ENCODE measurements at regions not wholly inside any gene's neighbourhood (a gene's known extent, or its start where the extent isn't known, plus 50 kb on each side); places are given as distances from the start of the nearest gene placed in this dataset.

DNA sequence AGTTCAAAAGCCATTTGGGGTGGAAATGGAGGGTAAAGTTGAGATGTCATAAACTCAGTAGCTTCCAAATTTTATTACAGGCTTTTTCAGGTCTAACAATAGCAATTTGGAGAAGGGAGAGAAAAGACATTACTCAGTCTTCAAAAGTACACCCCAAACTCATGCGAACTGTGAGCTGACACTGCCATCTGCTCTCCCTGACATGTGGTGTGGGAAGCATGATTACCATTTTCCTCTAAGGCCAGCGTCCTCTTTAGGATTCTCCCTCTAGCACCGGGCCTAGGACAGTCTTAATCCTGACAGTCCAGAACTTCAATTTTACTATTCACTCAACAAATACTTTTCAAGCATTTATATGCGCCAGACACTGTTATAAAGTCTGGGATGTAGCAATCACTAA lies 536.0 kb upstream of the JARID2 start:
- Histone ChIP-seq H3K4me1 (ENCODE audit: insufficient read depth, low read length) (peaks cover 19% of the 10 kb centered on the region), H3K27ac (ENCODE audit: low read depth, low read length) (no peak overlapping the region), H3K27me3 (ENCODE audit: insufficient read depth, low read length) (no peaks in the 10 kb centered on the region), H3K9me3 (ENCODE audit: control insufficient read depth in 1 of 2, low read length in 2 of 2) (no peaks in the 10 kb centered on the region), H3K36me3 (ENCODE audit: insufficient read depth, low read length) (no peaks in the 10 kb centered on the region), H3K4me3 (ENCODE audit: low read length in 2 of 2) (no peak overlapping the region)
- ChIA-PET POLR2A (ENCODE audit: partially characterized antibody) (interaction anchor here (1.2 kb wide), 1 partner anchor 29 kb away, joined by 3 read pairs; no protein-coding TSS in a partner anchor), CTCF (ENCODE audit: partially characterized antibody) (interaction anchor here (1.0 to 3.1 kb wide), 3 partner anchors 8 to 499 kb away, joined by 3 to 30 read pairs (median 4); no protein-coding TSS in a partner anchor)
- intact Hi-C loops (cut with micrococcal nuclease) = loop anchor here (5.0 kb wide), 1 partner anchor 782 kb away; no protein-coding TSS in a partner anchor
- peaks cover 0 to 2% of the 10 kb centered on the region in 2 donors for H3K27me3 Mint-ChIP-seq
- H3K4me1 Mint-ChIP-seq = peaks cover 4 to 17% (median 8%) of the 10 kb centered on the region in 4 donors
- H3K36me3 Mint-ChIP-seq = no peaks in the 10 kb centered on the region
- DNase-seq = no peak
- peaks cover 0 to 3% (median 0%) of the 10 kb centered on the region in 8 donors for H3K9me3 Mint-ChIP-seq
- H3K4me3 Mint-ChIP-seq = no peak overlapping the region
- no peak overlapping the region for H3K27ac Mint-ChIP-seq

DNA sequence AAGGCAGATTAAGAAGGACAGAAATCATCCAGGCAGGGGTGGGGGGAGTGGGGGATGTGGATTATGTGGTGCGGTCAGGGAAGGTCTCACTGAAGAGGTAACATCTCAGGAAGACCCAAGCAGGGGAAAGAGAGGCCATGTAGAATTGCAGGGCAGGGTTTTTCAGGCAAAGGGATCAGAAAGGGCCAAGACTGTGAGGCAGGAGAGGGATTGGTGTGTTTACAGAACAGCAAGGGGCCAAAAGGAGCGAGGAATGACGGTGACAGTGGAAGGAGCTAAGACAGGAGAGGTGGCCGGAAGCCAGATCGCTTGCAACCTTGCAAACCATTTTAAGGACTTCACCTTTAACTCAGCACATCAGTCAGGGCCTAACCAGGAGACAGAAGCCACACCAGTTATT lies 535.4 kb upstream of the JARID2 start:
- H3K9me3 Mint-ChIP-seq = peaks cover 0 to 3% (median 0%) of the 10 kb centered on the region in 8 donors
- H3K27me3 Mint-ChIP-seq = peaks cover 0 to 2% of the 10 kb centered on the region in 2 donors
- H3K27ac Mint-ChIP-seq = peak overlapping the region in 1 of 7 donors; percentile 27
- H3K4me1 ChIP-seq (ENCODE audit: insufficient read depth, low read length) = peaks cover 17% of the 10 kb centered on the region
- H3K4me1 Mint-ChIP-seq = peaks cover 4 to 17% (median 8%) of the 10 kb centered on the region in 4 donors
- H3K27me3 ChIP-seq (ENCODE audit: insufficient read depth, low read length) = no peaks in the 10 kb centered on the region
- H3K36me3 ChIP-seq (ENCODE audit: insufficient read depth, low read length) = no peaks in the 10 kb centered on the region
- DNase-seq = no peak
- H3K27ac ChIP-seq (ENCODE audit: low read depth, low read length) = no peak overlapping the region
- no peaks in the 10 kb centered on the region for H3K9me3 ChIP-seq (ENCODE audit: control insufficient read depth in 1 of 2, low read length in 2 of 2)
- ChIA-PET CTCF (ENCODE audit: partially characterized antibody) (interaction anchor here (0.7 to 3.1 kb wide), 12 partner anchors 12 to 499 kb away, joined by 3 to 30 read pairs (median 4); no protein-coding TSS in a partner anchor), POLR2A (ENCODE audit: partially characterized antibody) (interaction anchor here (1.2 kb wide), 1 partner anchor 30 kb away, joined by 3 read pairs; no protein-coding TSS in a partner anchor)
- no peak overlapping the region for H3K4me3 ChIP-seq (ENCODE audit: low read length in 2 of 2)
- H3K4me3 Mint-ChIP-seq = no peak overlapping the region
- H3K36me3 Mint-ChIP-seq = no peaks in the 10 kb centered on the region
- intact Hi-C loops (cut with micrococcal nuclease) = loop anchor here (5.0 kb wide), 1 partner anchor 782 kb away; no protein-coding TSS in a partner anchor

DNA sequence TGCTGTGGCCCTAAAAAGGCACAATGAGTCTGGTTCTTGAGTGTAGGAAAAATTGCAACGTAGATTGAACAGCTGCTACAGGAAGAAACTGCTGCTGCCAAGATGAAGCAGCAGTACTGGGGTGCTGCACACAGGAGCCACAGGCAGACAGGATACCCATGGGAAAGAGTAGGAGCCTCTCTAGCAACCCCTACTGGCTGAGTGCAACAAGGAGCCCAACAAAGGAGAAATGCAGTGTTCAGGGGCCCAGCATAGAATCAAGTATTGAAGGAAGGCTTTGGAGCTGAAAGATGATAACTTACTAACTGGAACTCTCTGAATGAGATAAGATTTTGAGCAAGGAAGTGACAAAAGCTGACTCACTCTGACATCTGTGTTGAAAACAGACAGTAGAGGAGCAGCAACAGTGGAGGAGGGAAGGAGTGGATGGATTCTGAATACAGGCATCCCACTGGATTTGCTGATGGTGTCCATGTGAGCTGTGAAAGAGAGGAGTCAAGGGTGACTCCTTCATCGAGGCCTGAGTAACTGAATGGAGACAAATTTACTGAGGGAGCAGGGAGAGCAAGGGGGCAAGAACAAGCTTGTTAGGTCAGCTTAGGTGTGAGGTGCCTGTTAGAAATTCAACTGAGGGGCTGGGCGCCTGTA lies 534.7 kb upstream of the JARID2 start:
- peak in 4 of 5 donors; percentile 30 to 54 (median 40) for DNase-seq
- Mint-ChIP-seq H3K4me3 (no peak overlapping the region), H3K27ac (peak overlapping the region in 3 of 7 donors; percentile 4 to 86 (median 57)), H3K9me3 (peaks cover 0 to 3% (median 0%) of the 10 kb centered on the region in 8 donors), H3K27me3 (peaks cover 0 to 2% of the 10 kb centered on the region in 2 donors), H3K4me1 (peaks cover 4 to 19% (median 9%) of the 10 kb centered on the region in 4 donors), H3K36me3 (no peaks in the 10 kb centered on the region)
- Histone ChIP-seq H3K27ac (ENCODE audit: low read depth, low read length) (no peak overlapping the region), H3K9me3 (ENCODE audit: control insufficient read depth in 1 of 2, low read length in 2 of 2) (no peaks in the 10 kb centered on the region), H3K36me3 (ENCODE audit: insufficient read depth, low read length) (no peaks in the 10 kb centered on the region), H3K4me1 (ENCODE audit: insufficient read depth, low read length) (peaks cover 12% of the 10 kb centered on the region), H3K4me3 (ENCODE audit: low read length in 2 of 2) (no peak overlapping the region), H3K27me3 (ENCODE audit: insufficient read depth, low read length) (no peaks in the 10 kb centered on the region)
- intact Hi-C loops (cut with micrococcal nuclease) = loop anchor here (5.0 kb wide), 1 partner anchor 781 kb away; no protein-coding TSS in a partner anchor
- ChIA-PET POLR2A (ENCODE audit: partially characterized antibody) (no interaction called here), CTCF (ENCODE audit: partially characterized antibody) (interaction anchor here (0.7 to 3.1 kb wide), 12 partner anchors 13 to 500 kb away, joined by 3 to 30 read pairs (median 4); no protein-coding TSS in a partner anchor)

DNA sequence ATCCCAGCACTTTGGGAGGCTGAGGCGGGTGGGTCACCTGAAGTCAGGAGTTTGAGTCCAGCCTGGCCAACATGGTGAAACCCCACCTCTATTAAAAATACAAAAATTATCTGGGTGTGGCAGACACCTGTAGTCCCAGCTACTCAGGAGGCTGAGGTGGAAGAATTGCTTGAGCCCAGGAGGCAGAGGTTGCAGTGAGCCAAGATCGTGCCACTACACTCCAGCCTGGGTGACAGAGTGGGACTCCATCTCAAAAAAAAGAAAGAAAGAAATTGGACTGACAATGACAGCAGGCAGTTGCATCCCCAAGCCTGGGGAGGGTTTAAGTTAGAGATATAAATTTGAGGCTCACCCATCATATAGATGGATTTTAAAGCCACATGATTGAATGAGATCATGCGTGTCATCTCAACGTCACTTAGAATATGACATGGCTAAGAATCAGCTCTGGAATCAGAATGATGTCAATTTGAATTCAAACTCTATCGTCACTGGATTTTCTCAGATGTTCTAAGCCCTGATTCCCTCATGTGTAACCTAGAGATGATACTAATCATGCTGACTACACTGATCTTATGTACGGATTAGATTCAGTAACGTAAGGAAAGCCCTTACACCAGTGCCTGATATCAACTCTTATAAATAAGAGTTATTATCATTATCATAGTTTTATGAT lies 534.0 kb upstream of the JARID2 start:
- no peak overlapping the region for H3K4me3 ChIP-seq (ENCODE audit: low read length in 2 of 2)
- ChIA-PET POLR2A (ENCODE audit: partially characterized antibody) (no interaction called here), CTCF (ENCODE audit: partially characterized antibody) (interaction anchor here (1.3 to 3.1 kb wide), 9 partner anchors 13 to 501 kb away, joined by 3 to 30 read pairs (median 4); no protein-coding TSS in a partner anchor)
- Mint-ChIP-seq H3K27ac (no peak overlapping the region), H3K36me3 (no peaks in the 10 kb centered on the region), H3K4me1 (peaks cover 8 to 15% (median 10%) of the 10 kb centered on the region in 4 donors), H3K27me3 (no peaks in the 10 kb centered on the region), H3K9me3 (peaks cover 0 to 3% (median 0%) of the 10 kb centered on the region in 8 donors), H3K4me3 (no peak overlapping the region)
- no peak for DNase-seq
- peaks cover 13% of the 10 kb centered on the region for H3K4me1 ChIP-seq (ENCODE audit: insufficient read depth, low read length)
- no peak overlapping the region for H3K27ac ChIP-seq (ENCODE audit: low read depth, low read length)
- H3K27me3 ChIP-seq (ENCODE audit: insufficient read depth, low read length) = no peaks in the 10 kb centered on the region
- intact Hi-C loops (cut with micrococcal nuclease) = loop anchor here (5.0 kb wide), 1 partner anchor 780 kb away; no protein-coding TSS in a partner anchor
- H3K9me3 ChIP-seq (ENCODE audit: control insufficient read depth in 1 of 2, low read length in 2 of 2) = no peaks in the 10 kb centered on the region
- H3K36me3 ChIP-seq (ENCODE audit: insufficient read depth, low read length) = no peaks in the 10 kb centered on the region

DNA sequence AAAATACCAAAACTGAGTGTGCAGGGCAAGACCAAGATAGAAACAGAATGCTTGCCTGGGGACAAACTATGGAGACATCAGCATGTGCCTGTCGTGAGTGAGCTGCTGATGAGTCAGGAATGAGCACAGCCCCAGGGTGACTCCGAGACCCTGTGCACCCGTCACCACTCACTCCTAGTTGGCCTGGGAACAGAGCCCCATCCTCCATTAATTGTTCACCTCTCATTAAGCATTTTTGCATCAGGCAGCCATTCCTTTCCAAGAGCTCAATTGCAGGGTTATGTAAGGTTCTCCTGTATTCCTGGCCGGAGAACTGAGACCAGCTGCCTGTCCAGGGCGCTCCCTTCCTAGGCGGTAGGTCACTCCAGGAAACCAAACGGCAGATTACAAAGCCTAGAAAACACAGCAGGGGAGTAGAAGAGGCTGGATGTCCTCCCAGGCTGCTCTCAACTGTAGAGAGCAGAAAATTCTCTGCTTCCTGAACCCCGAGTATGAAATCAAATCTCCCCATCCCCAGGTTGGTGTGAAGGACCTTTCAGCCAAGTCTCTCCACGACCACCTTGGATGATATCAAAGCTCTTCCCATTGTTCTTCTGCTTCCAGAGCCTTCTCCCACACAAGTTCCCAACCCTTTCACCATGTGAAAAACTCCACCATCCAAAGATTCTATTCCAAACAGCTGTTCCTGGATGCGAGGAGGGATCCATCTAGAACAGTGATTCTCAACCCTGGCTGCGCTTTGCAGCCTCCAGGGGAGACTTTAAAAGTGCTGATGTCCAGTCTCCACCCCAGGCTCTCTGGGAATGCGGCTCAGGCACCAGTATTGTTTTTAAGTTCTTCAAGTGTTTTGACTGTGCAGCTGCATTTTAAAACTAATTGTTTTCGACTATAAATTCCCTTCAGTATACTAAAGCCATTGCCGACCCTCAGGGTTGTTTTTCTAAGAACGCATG lies 532.6 kb upstream of the JARID2 start:
- ChIA-PET POLR2A (ENCODE audit: partially characterized antibody) (no interaction called here), CTCF (ENCODE audit: partially characterized antibody) (no interaction called here)
- no peaks in the 10 kb centered on the region for H3K36me3 Mint-ChIP-seq
- H3K4me3 Mint-ChIP-seq = no peak overlapping the region
- H3K9me3 Mint-ChIP-seq = peaks cover 0 to 3% (median 0%) of the 10 kb centered on the region in 8 donors
- Histone ChIP-seq H3K9me3 (ENCODE audit: control insufficient read depth in 1 of 2, low read length in 2 of 2) (no peaks in the 10 kb centered on the region), H3K36me3 (ENCODE audit: insufficient read depth, low read length) (no peaks in the 10 kb centered on the region), H3K27me3 (ENCODE audit: insufficient read depth, low read length) (no peaks in the 10 kb centered on the region), H3K4me3 (ENCODE audit: low read length in 2 of 2) (no peak overlapping the region), H3K4me1 (ENCODE audit: insufficient read depth, low read length) (peaks cover 25% of the 10 kb centered on the region), H3K27ac (ENCODE audit: low read depth, low read length) (no peak overlapping the region)
- intact Hi-C loops (cut with micrococcal nuclease) = loop anchor here (5.0 kb wide), 1 partner anchor 779 kb away; no protein-coding TSS in a partner anchor
- peak overlapping the region in 1 of 7 donors; percentile 4 for H3K27ac Mint-ChIP-seq
- H3K4me1 Mint-ChIP-seq = peaks cover 17 to 19% (median 18%) of the 10 kb centered on the region in 4 donors
- no peak for DNase-seq
- H3K27me3 Mint-ChIP-seq = no peaks in the 10 kb centered on the region

DNA sequence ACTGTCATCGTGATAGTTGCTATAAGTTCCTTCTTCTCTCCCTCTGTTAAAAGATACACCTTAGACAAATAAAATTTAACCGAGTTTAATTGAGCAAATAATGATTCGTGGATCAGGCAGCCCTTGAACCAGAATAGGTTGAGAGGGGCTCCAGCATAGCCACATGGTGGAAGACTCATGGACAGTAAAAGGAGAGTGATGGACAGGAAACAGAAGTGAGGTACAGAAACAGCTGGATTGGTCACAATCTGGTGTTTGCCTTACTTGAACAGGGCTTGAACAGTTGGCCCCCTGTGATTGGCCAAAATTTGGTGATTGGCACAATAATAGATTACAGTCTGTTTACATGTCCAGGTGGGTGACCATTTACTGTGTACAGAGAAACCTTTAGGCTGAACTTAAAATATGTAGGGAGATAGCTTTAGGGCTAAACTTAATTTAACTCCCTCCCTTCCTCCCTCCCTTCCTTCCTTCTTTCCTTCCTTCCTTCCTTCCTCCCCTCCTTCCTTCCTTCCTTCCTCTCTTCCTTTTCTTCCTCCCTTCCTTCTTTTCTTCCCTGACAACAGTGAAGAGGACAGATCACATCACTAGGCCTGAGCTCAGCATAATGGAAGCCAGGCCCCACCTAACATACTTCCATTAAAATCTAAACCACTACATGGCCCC lies 531.8 kb upstream of the JARID2 start:
- ChIA-PET POLR2A (ENCODE audit: partially characterized antibody) (no interaction called here), CTCF (ENCODE audit: partially characterized antibody) (interaction anchor here (0.7 to 1.2 kb wide), 2 partner anchors 160 to 394 kb away, joined by 3 read pairs; no protein-coding TSS in a partner anchor)
- no peaks in the 10 kb centered on the region for H3K36me3 ChIP-seq (ENCODE audit: insufficient read depth, low read length)
- no peak overlapping the region for H3K4me3 ChIP-seq (ENCODE audit: low read length in 2 of 2)
- H3K4me1 Mint-ChIP-seq = peaks cover 17 to 20% (median 18%) of the 10 kb centered on the region in 4 donors
- no peaks in the 10 kb centered on the region for H3K36me3 Mint-ChIP-seq
- no peak for DNase-seq
- H3K4me1 ChIP-seq (ENCODE audit: insufficient read depth, low read length) = peaks cover 27% of the 10 kb centered on the region
- H3K4me3 Mint-ChIP-seq = peak overlapping the region in 1 of 8 donors; percentile 11
- H3K9me3 Mint-ChIP-seq = peaks cover 0 to 3% (median 0%) of the 10 kb centered on the region in 8 donors
- intact Hi-C loops (cut with micrococcal nuclease) = loop anchor here (5.0 kb wide), 1 partner anchor 778 kb away; no protein-coding TSS in a partner anchor
- no peak overlapping the region for H3K27ac Mint-ChIP-seq
- H3K27ac ChIP-seq (ENCODE audit: low read depth, low read length) = no peak overlapping the region
- no peaks in the 10 kb centered on the region for H3K27me3 Mint-ChIP-seq
- H3K9me3 ChIP-seq (ENCODE audit: control insufficient read depth in 1 of 2, low read length in 2 of 2) = no peaks in the 10 kb centered on the region
- H3K27me3 ChIP-seq (ENCODE audit: insufficient read depth, low read length) = no peaks in the 10 kb centered on the region
